ENCODE measurements at regions not wholly inside any gene's neighbourhood (a gene's known extent, or its start where the extent isn't known, plus 50 kb on each side); places are given as distances from the start of the nearest gene placed in this dataset.

DNA sequence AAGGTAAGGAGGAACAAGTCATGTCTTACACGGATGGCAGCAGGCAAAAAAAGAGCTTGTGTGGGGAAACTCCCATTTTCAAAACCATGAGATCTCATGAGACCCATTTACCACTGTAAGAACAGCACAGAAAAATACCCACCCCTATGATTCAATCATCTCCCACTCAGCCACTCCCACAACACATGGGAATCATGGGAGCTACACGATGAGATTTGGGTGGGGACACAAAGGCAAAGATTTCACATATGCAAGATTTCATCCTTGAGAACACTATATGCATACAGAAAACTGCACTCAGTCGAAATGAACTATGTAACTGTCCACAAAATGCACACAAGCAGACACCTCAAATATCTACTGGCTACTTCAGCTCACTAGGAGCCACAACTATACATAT lies 480.6 kb upstream of the BTBD3 start:
- DNase-seq: no peak

DNA sequence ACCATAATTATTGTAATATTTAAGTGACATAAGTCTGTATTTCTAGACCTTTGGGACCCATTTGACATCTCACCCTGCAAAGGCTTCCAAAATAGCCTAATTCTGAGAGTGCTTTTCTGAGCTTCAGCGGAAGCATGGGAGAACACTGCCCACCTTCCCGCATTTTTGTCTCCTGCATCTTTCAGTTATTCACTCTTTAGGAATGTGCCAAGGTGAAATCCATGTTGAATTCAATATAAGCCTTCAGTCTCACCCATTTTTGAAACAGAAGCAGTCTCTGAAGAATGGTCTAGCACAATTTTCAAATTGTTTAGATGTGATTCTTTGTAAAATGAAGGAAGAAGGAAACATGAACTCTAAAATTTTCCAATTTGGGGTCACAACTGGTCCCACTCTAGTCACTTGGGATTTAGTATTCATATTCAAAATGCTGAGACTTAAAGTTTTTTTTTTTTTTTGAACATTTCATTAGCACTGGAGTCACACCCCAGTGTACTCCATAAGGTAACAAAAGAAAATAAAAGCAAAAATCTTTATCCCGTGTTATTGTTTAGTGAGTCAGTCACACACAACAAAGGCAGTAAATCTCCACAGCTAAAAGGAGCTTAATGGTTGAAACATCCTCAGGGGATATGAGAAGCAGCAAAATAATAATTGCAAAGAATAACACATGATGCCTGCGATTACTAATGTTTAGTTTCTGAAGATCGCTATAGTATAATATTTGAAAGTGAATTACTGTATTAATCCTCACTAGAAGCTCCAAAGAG lies 479.9 kb upstream of the BTBD3 start:
- no peak for DNase-seq

DNA sequence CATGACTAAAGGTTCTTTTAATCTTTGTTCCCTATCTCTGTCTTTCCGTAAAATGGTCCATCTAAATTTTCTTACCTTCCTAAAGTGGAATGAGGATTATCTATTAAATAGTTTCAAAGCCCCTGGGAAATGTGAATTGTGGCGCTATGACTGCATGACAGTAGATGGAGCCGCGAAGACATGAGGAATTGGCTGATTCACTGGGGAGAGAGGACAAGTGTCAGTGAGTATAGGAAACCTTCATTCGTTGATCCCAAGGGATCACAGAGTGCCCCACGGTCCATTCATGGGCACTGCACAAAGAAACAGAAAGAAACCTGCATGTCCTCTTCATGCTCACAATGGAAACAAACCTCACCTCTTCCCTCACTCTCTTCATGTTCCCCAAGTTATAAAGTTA lies 479.3 kb upstream of the BTBD3 start:
- DNase-seq: no peak

DNA sequence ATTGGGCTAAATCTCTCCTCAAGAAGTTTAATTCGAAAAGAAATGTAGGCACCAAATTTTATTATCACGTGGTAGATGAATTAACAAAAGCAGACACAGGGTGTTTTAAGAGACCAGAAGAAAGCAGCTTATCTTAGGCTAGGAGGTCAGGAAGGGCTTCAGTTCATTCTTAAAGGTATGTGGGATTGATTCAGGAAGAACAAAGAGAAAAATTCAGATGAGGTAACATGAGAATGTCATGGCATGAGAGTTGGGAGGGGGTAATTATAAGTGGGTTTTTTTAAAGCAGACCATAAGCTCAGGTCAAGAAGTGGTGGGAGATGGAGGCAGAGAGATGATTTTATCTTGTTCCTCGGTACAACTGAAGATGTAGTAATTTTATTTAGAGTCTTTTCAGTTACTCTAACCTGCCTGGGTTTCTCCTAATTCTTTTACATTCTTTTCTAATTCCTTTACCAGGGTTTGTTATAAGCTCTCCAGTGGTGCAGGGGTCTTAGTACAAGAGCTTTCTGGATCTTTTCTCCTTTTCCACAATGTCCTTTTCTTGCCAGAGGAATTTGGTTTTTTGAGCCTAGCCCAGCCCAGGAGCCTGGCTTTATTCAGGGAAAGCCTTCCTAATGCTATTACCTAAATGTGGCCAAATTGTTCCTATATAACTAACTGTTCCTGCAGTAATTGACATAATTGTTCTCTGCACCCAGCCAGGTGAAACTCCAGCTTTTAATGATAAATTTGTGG lies 474.1 kb upstream of the BTBD3 start:
- DNase-seq: no peak

DNA sequence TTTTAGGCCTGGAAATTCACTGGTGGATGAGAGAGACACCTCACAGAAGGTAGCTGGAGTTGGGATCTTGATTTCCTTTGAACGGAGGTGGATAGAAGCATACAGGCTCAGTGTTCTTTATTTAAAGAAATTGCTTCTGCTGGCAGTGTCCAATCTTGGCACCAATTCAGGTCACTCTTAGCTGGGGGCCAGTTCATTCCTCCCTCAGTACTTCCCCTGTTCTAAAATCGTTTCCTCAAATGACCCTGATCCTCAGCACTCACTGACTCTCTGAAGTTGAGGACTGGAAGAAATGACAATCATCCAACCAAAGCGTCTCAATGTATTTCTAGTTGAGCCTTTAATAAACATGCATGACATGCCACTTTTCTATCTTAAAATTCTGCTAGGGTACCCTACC lies 472.5 kb upstream of the BTBD3 start:
- DNase-seq: no peak

DNA sequence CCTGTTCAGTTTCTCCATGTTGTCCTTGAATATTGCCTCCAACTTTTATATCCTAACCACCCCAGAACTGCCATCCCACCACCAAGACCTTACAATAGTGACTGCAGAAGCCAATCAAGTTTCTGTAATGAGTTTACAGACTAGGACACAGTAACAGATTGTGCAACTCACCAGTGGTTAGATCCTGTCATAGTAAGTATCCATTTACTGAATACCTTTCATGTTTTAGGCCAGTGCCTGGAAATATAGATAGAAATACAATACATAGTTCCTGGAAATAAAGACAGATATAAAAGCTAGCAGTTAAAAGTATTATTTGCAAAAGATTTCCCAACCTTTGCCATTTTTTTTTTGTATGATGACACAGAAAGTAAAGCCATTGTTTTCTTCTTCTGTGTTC lies 471.8 kb upstream of the BTBD3 start:
- no peak for DNase-seq

DNA sequence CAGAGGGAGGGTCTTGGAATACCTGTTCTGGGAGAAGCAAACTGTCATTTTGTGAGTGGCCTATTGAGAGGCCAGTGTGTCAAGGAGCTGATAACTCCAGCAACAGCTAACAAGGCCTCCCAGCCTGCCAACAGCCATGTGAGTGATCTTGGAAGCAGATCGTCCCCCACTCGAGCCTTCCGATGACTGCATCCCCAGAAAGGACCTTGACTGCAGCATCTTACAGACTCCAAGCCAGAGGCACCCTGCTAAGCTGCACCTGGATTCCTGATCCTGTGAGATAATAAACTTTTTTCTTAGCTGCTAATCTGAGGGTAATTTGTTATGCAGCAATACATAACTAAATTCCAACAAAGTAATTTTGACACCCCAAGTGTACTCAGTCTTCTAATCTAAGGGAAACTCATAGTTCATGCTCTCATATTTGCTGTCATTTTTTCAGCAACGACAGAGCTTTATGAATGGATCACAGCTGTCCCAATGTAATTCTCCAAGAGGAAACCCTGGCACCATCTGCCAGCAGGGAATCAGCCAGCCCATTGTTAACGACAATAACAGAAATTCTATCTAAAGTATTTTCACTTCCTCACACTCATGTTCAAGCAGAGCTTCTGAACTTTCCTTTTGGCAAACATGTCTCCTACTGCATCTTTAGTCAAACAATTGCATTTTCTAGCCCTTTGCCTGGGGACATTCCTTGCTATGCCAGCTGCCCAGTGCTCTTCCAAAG lies 470.2 kb upstream of the BTBD3 start:
- DNase-seq: no peak

DNA sequence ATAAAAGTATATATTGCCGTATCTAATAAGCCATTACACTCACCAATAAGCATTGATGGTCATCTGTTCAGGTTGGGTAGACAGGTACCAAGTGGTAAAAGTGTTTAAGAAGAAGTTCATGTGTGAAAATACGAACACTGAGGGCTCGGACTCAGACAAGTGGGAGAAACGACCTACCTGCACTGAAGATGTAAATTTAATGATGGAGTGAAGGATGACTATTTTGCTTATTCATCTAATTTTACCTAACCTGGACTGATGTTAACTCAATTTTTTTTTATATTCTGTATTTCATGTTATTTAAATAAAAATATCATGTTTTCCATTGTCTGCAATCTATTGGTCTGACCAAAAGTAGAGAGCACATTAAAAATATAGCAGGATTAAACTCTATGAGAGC lies 469.1 kb upstream of the BTBD3 start:
- no peak for DNase-seq

DNA sequence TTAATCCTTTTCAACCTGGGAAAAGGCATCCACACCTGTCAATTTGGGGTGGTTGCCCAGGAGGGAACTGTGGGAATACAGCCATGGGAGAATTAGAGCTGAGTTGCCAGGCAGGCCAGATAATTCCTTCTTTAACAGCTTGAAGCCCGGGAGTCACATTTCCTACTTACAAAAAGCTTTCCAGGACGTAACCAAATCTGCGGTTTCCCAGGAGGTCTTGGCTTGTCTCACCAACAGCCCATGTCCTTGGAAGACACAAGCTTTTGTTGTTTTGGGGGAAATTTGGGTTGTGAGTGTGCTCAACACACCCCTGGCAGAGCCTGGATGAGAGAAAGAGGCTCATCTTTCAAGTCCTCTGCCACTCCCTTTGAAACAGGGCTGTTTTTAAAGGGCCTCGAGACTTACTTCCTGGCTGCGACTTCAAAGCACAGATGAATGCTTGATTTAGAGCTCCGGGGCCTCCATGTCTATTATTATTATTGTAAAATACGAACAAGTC lies 465.9 kb upstream of the BTBD3 start:
- DNase-seq: no peak

DNA sequence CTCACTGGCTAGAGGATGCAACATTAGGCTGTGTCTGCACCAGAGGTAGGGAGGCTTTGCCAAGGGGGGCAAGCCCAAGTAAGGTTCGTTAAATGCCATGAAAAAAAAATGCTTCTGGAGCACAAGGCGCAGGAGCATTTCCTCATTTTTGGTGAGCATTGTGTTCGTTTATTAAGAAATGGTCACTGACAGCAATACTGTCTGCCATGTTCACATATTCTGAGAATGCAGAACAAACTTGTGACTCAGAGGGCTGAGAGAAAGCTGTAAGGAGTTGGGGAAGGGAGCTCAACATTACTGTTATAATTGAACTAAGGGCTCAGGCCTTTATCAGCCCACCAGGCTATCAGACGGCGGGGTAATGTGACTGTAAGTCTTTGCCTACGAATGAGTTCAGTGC lies 465.4 kb upstream of the BTBD3 start:
- no peak for DNase-seq

DNA sequence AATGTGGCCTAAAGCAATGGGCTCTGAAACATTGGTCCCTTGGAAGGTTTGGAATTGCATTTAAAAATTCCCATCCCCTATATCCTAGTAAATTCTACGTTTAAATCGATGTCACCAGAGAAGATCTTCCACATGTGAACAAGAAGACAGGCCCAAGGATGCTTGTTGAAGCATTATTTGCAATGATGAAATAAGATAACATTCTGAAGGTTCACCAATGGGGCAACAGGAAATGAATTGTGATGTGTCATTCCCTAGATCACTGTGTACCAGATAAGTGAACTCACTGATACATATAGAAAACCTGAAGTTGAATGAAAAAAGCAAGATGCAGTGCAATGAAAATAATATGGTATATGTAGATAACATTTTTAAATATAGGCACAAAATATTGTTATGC lies 464.3 kb upstream of the BTBD3 start:
- no peak for DNase-seq

DNA sequence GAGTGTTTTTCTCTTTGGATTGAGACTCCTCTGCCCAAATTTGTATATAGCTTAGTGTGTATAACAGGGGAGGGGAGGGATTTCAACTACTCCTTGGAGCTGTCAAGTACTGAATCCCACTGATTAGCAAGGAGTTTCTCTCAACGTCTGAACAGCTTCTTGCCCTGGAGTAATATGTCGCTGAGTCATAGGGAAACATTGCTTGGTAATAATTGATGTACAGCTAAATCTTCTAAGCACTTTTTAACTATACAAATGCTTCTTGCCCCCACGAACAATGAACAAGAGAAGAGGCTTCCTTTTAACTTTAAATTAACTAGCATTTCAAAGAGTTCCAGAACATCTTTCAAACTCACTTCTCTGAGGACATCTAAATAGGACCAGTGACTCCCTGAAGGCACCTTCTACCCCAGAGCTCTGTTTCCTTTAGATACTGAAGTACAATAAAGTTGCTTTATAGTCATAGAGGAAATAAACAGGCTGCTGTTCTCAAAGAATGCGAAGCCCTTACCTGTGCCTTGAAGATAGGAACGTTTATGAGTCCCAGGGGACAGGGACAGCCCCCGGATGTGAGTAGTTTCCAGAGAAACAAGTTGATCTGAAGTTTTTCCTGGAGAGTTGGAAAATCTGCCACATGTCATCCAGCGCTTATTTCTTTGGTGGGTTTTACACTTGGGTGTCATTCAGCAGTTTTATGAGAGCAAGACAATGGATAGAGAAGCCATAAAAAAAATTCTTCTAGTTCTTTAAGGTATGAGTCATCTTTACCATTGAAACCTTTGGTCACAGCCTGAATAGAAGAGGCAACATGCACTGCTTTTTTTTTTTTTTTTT lies 462.5 kb upstream of the BTBD3 start:
- DNase-seq: no peak

DNA sequence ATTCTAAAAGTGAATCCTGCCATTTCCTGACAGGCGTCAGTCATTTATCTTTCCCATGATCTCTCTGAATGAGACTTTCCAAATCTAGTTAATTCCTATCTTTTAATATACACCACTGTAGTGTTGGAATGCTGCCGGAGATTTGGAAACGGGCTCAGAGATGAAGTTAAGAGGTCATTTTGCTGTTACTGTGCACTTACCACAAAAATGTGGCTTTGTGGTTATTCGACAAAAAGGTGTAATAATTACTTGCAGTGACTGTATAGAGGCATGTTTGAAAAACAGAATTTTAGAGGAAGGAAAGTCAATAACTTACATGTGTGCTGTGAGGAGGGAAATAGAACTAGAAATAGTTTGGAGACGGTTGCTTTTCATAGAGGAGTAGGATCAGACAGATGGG lies 460.2 kb upstream of the BTBD3 start:
- DNase-seq: no peak

DNA sequence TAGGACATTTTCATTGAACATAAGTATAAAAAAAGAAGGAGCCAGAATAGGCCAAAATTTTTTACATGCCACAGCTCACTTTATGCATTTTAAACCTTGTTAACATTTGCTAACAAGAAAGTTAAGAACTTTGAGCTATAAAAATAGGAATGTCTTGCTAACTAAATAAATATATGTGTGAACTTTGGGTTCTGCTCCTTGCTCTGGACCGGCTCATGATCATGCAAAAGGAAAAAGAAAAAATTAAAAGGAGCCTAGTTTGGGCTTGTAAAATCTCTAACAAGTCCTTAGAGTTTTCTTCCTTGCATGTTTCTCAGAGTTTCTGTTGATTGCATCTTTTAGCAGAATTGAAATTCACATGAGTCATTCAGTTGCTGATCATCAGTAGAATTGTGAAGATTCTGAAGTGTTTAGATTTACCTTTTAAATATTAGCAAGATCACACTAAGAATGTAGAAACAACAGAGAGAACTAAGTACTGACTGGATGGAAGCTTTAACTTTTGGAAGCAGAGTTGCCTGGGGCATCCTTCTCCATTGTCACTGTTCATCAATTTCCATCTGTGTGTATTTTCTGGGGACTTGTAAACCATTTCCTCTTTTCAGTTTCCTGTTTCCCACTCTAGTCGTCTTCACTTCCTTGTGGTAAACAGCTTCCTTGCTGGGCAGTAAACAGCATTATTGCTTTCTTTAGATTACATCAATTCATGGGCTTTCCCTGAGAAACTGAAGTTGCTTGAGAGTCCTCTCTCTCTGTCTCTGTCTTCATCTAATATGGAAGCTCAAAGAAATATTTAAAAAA lies 458.4 kb upstream of the BTBD3 start:
- no peak for DNase-seq

DNA sequence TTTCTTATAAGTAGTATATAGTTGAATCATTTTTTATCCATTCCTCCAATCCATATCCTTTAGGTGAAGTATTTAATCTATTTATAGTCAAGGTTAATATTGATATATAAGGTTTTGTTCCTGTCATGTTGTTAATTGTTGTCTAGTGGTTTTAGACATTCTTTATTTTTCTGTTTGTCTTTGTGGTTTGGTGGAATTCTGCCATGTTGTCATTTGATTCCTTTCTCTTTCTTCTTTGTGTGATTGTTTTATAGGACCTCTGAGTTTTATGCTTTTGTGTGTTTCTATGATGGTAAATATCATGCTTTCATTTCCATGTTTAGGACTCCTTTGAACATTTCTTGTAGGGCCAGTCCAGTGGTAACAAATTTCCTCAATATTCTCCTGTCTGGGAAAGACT lies 450.3 kb upstream of the BTBD3 start:
- DNase-seq: no peak

DNA sequence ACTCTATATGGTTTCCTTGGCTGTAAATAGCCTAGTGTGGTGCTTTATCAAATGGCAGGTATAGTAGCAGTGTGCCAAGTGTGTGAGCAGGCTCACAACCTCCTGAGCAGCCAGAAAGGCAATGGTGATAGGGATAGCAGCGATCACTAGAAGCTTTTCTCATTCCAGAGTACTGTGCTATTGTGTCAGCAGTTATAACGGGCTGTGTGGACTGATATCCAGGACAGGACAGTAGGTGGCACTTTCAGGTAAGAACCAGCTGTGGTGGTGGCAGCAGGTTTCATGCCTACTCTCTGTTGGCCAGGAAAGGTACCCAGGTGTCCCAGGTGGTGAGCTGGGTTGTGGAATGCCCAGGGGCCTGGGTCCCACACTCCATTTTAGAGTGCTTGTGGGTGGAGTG lies 448.8 kb upstream of the BTBD3 start:
- no peak for DNase-seq

DNA sequence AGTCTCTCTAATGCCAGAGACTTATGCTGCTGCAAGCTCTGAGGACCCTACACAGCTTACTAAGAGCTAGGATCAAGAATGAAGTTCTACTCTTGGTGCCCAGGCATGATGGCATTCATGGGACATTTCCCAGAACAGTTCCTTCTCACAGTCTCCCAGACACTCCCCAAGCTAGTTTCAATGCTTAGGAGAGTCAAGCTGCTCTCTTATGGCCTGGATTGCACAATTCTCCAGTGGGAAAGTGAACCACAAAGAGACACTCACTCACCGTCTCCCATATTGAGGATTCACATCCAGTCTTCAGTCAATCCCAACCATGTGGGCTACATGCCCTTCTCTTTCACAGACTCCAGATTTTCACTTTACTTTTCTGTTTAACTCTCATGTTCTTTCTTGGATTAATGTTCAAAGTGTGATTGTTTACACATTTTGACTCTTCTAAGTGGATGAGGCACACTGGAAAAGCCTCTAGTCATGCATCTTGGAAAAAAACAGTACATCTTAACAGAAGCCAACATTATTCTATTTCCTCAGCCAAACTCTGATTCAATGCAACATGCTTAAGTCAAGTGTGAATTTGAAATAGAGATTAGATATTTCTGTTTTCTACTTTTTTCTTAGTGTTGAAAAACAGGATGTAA lies 447.8 kb upstream of the BTBD3 start:
- no peak for DNase-seq

DNA sequence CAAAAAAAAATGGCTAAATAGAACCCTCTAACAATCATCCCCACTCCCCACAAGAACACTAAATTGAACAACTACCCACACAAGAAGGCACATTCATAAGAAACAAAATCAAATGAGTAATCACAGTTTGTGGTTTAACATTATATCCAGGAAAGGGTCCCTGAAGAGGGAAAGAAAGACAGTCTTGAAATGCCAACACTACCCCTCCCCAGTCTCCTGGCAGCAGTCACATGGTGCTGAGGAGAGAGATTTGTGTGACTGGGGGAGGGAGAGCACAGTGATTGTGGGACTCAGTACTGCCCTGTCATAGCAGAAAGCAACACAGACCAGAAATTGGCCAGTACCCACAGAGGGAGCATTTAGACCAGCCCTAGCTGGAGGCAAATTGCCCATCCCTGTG lies 443.7 kb upstream of the BTBD3 start:
- no peak for DNase-seq

DNA sequence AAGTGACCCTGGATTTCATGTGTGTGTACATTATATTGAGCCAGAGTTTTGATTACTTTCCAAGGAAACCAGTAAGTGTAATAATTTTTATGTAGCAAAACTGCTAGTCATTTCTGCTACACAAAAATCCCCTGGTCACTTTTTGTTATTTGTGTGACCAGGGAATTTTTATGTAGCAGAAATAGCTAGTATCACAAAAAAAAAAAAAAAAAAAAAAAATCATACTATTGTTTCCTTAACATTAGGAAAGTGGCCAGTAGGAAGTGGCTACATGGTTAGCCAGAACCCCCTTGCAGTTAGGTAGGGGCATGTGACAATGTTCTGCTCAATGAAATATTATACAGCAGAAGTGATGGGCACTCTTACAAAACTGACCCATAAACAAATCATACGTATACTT lies 434.0 kb upstream of the BTBD3 start:
- no peak for DNase-seq

DNA sequence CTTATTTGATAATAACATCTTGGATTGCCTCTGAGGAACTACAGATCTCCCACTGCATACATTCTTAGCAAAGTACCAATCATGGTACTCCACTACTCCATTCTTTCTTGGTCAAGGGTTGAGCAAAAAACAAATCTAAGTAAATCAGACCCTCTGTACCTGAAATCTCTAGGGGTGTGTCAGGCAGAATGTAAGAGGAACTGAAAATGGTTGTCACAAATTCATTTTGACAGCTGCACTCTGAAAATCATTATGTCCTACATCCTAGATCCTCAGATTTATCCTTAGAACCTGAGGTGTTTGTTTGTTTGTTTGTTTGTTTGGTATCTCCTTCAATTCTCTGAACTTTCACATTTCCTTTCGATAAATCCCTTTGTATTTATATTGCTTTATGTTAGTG lies 433.2 kb upstream of the BTBD3 start:
- no peak for DNase-seq

DNA sequence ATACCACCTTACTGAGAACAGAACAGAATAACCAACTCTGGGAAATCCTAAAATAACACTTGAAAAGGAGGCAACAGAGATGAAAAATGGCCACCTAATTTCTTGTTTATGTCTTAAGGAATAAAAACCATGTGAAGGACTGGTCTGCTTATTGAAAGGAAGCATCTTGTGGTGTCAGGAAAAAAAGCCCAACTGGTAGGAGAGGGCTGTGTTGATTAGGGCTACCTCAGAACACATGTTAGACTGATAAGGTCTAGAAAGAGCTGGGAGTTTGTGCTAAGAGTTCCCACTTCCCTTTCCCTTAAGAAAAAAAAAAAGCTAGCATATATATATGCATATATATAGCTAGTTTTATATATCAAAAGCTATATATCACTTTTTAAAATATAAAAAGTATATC lies 425.3 kb upstream of the BTBD3 start:
- no peak for DNase-seq

DNA sequence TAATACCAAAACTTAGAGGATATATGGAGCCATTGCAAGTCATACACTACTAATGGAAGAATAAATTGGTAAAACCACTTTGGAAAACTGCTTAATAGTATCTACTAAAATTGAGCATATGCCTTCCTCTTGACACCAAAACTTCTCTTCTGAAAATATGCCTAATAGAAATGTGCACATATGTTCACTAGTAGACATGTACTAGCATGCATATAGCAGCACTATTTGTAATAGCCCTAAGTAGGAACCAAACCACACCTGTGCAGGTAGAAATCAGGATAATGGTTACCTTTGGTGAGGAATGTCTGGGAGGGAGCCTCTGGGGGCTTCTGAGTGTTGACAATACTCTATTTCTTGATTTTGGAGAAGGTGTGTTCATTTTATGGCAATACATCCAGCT lies 424.8 kb upstream of the BTBD3 start:
- DNase-seq: no peak

Measured in NCI-H748 treated with DMSO at 0.1 percent for 48 hours (cell line).